ENCODE measurements at regions not wholly inside any gene's neighbourhood (a gene's known extent, or its start where the extent isn't known, plus 50 kb on each side); places are given as distances from the start of the nearest gene placed in this dataset.

DNA sequence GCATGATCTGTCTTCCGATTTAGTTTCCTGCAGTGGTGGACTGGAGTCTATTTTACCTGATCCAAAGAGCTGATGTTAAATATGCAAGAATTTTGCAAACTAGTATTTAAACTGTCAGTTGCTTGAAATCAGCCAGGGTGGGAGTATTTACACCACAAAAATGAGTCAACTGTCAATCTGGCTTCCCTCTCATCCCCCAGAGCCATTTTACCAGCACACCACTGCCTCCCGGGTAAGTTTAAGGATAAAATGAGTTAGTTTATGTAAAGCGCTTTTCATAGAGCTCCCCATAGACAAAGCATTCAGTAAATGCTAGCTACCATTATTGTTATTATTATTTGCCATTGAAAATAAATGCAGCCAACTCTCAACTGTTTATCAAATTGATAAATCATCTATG lies 106.3 kb upstream of the FRMD6 start:
- Histone ChIP-seq H3K9me3 (no peaks in the 10 kb centered on the region), H3K4me3 (no peak overlapping the region), H3K27ac (no peak overlapping the region), H3K36me3 (no peaks in the 10 kb centered on the region), H3K27me3 (no peaks in the 10 kb centered on the region), H3K4me1 (no peaks in the 10 kb centered on the region)
- TF ChIP-seq, protein P1, sequence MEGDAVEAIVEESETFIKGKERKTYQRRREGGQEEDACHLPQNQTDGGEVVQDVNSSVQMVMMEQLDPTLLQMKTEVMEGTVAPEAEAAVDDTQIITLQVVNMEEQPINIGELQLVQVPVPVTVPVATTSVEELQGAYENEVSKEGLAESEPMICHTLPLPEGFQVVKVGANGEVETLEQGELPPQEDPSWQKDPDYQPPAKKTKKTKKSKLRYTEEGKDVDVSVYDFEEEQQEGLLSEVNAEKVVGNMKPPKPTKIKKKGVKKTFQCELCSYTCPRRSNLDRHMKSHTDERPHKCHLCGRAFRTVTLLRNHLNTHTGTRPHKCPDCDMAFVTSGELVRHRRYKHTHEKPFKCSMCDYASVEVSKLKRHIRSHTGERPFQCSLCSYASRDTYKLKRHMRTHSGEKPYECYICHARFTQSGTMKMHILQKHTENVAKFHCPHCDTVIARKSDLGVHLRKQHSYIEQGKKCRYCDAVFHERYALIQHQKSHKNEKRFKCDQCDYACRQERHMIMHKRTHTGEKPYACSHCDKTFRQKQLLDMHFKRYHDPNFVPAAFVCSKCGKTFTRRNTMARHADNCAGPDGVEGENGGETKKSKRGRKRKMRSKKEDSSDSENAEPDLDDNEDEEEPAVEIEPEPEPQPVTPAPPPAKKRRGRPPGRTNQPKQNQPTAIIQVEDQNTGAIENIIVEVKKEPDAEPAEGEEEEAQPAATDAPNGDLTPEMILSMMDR (IDR thresholded peaks at IDR 0.05): no peak
- no peak for DNase-seq
- intact Hi-C loops (cut with DNase I): no loop called here
- ATAC-seq: no peak

DNA sequence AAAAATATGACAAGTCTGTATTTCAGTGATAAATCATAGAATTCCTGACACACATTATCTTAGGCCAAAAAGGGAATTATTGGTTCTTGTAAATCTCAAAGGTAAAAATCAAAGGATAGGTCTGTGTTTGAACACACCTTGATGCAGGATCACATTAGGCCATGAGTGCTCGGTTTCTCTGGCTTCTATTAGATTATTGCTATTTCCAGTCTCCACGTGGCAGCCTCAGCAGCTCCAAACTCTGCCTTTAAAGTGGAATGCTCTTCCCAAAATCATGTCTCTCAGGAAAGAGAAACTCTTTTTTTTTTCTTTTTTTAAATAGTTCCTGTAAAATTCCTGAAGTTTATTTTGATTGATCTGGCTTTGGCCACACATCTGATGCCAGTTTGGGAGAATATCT lies 105.6 kb upstream of the FRMD6 start:
- Histone ChIP-seq H3K36me3 (no peaks in the 10 kb centered on the region), H3K4me3 (no peak overlapping the region), H3K27me3 (no peaks in the 10 kb centered on the region), H3K27ac (no peak overlapping the region), H3K4me1 (no peaks in the 10 kb centered on the region), H3K9me3 (no peaks in the 10 kb centered on the region)
- DNase-seq: no peak
- TF ChIP-seq, protein P1 (IDR thresholded peaks at IDR 0.05): no peak
- ATAC-seq: no peak
- intact Hi-C loops (cut with DNase I): no loop called here

- Histone ChIP-seq H3K4me3 (no peak overlapping the region), H3K4me1 (no peaks in the 10 kb centered on the region), H3K36me3 (no peaks in the 10 kb centered on the region), H3K27ac (peak overlapping the region in 1 of 2 donors; percentile 21), H3K9me3 (no peaks in the 10 kb centered on the region), H3K27me3 (no peaks in the 10 kb centered on the region)
- TF ChIP-seq, protein P1 (IDR thresholded peaks at IDR 0.05): no peak
- no peak for ATAC-seq
- intact Hi-C loops (cut with DNase I): no loop called here
- no peak for DNase-seq
Measured at GRCh38 chr14:51546603-51547258, 105.0 kb upstream of the FRMD6 start.

DNA sequence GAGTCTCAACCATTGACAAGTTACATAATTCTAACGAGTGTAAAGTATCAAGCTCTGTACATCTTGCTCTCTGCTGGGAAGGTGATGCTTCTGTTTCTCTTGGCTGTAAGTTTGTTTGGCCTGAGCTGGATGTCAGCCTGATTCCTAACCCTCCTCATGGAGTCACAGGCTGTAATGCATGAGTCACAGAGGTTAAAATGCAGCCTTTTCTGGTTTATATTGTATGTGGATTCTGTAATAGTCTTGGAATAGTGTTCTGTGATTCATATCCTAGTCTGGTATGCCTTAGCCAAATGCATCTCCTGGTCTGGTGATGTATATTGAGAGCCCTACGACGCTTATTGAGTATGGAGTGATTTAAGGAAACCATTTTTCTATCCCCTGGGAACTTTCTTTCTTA lies 104.5 kb upstream of the FRMD6 start:
- Histone ChIP-seq H3K4me1 (no peaks in the 10 kb centered on the region), H3K27ac (peak overlapping the region in 1 of 2 donors; percentile 54), H3K36me3 (no peaks in the 10 kb centered on the region), H3K9me3 (no peaks in the 10 kb centered on the region), H3K4me3 (no peak overlapping the region), H3K27me3 (no peaks in the 10 kb centered on the region)
- intact Hi-C loops (cut with DNase I): no loop called here
- TF ChIP-seq, protein P1 (IDR thresholded peaks at IDR 0.05): no peak
- DNase-seq (peak in 2 of 4 donors; percentile 33 to 35), ATAC-seq (peak; percentile 88)

DNA sequence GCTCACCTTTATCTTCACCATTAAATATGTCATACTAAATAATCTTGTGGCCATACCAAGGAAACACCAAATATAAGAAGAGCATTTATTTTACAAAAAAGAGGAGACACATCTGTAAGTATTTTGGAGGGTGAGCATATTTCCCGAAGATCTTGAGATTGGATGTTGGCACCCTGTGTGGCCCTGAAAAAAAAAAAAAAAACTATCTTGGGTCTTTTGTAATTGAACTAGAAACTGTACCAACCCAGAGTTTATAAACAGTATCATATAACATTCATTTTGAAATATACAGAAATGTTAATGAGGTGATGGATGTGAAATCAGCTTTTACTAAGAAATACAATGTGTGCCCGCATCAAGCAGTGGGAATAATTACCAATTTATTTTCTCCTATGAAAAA lies 104.0 kb upstream of the FRMD6 start:
- TF ChIP-seq, protein P1 (IDR thresholded peaks at IDR 0.05): no peak
- Histone ChIP-seq H3K4me3 (no peak overlapping the region), H3K36me3 (no peaks in the 10 kb centered on the region), H3K27me3 (no peaks in the 10 kb centered on the region), H3K9me3 (no peaks in the 10 kb centered on the region), H3K4me1 (no peaks in the 10 kb centered on the region), H3K27ac (peak overlapping the region in 1 of 2 donors; percentile 54)
- intact Hi-C loops (cut with DNase I): no loop called here
- no peak for ATAC-seq
- no peak for DNase-seq

All from left lung (tissue), 4 donors.